Astrocyte (in vitro differentiated cells and primary cell): ENCODE measurements at regions not wholly inside any gene's neighbourhood (a gene's known extent, or its start where the extent isn't known, plus 50 kb on each side); places are given as distances from the start of the nearest gene placed in this dataset.

Experiments used
- DNase-seq: peaks from one replicate; pipeline ENCODE4 v3.0.0-alpha.2; 2010; ENCODE audit warnings: low read depth
- FAIRE-seq: peaks from 2 replicates; lab custom pipeline; 2011; peaks lifted over from hg19 to GRCh38; lab: Jason Lieb, UNC
- H2AFZ ChIP-seq: 2 replicates; pipeline ENCODE4 v1.6.0; 2012; ENCODE audit warnings: low read depth, low read length, inconsistent platforms
- H3K27ac ChIP-seq: 2 replicates; pipeline ENCODE4 v1.5.1; 2011; ENCODE audit warnings: low read depth, low read length, inconsistent platforms
- H3K27me3 ChIP-seq: 2 replicates; pipeline ENCODE4 v1.6.0; 2011; ENCODE audit warnings: low read length, inconsistent platforms; ENCODE audit not compliant: insufficient read depth
- H3K36me3 ChIP-seq: 2 replicates; pipeline ENCODE4 v1.5.1; 2011; ENCODE audit warnings: low read length, inconsistent platforms; ENCODE audit not compliant: insufficient read depth
- H3K4me1 ChIP-seq: 2 replicates; pipeline ENCODE4 v1.5.1; 2011; ENCODE audit warnings: low read length, inconsistent platforms; ENCODE audit not compliant: insufficient read depth
- H3K4me2 ChIP-seq: 2 replicates; pipeline ENCODE4 v1.6.0; 2012; ENCODE audit warnings: low read length, inconsistent platforms
- H3K4me3 ChIP-seq: 2 replicates; pipeline ENCODE4 v1.5.1; 2011; ENCODE audit warnings: low read depth, mild to moderate bottlenecking, low read length, inconsistent platforms; ENCODE audit not compliant: insufficient read depth
- H3K79me2 ChIP-seq: 2 replicates; pipeline ENCODE4 v1.6.0; 2012; ENCODE audit warnings: mild to moderate bottlenecking, low read length, inconsistent platforms; ENCODE audit not compliant: insufficient read depth
- H3K9ac ChIP-seq: 2 replicates; pipeline ENCODE4 v1.6.0; 2012; ENCODE audit warnings: mild to moderate bottlenecking, low read length, inconsistent platforms
- H3K9me3 ChIP-seq: 2 replicates; pipeline ENCODE4 v1.5.1; 2012; ENCODE audit warnings: low read depth, mild to moderate bottlenecking, low read length, inconsistent platforms; ENCODE audit not compliant: insufficient read depth
- H4K20me1 ChIP-seq: 2 replicates; pipeline ENCODE4 v1.6.0; 2012; ENCODE audit warnings: low read length, inconsistent platforms; ENCODE audit not compliant: insufficient read depth
- H3K27ac Mint-ChIP-seq: one replicate; pipeline ENCODE4 v1.8.0; 2021; ENCODE audit warnings: mild to moderate bottlenecking, mixed read lengths; ENCODE audit not compliant: unreplicated experiment
- H3K27me3 Mint-ChIP-seq: one replicate; pipeline ENCODE4 v1.8.0; 2021; ENCODE audit warnings: low read depth, mixed read lengths; ENCODE audit not compliant: unreplicated experiment
- H3K36me3 Mint-ChIP-seq: one replicate; pipeline ENCODE4 v1.8.0; 2021; ENCODE audit warnings: low read depth, mixed read lengths; ENCODE audit not compliant: unreplicated experiment
- H3K4me1 Mint-ChIP-seq: one replicate; pipeline ENCODE4 v1.8.0; 2021; ENCODE audit warnings: low read depth, mixed read lengths; ENCODE audit not compliant: unreplicated experiment
- H3K4me3 Mint-ChIP-seq: one replicate; pipeline ENCODE4 v1.8.0; 2021; ENCODE audit warnings: mild to moderate bottlenecking, moderate library complexity, mixed read lengths; ENCODE audit not compliant: unreplicated experiment
- H3K9me3 Mint-ChIP-seq: one replicate; pipeline ENCODE4 v1.8.0; 2021; ENCODE audit warnings: mild to moderate bottlenecking, mixed read lengths; ENCODE audit not compliant: unreplicated experiment
- CTCF ChIP-seq: IDR thresholded peaks from 2 replicates; pipeline ENCODE4 v1.5.1; 2011; ENCODE audit warnings: low read depth, mild to moderate bottlenecking, inconsistent platforms, low read length, moderate library complexity; ENCODE audit not compliant: insufficient read depth
- EZH2 ChIP-seq: IDR thresholded peaks from 2 replicates; pipeline ENCODE4 v1.6.1; 2012; ENCODE audit warnings: mild to moderate bottlenecking, low read length, inconsistent platforms; ENCODE audit not compliant: insufficient read depth

- H3K27ac Mint-ChIP-seq = no peak overlapping the region
- peaks cover 9% of the 10 kb centered on the region for H3K9me3 Mint-ChIP-seq
- H3K9me3 ChIP-seq = no peaks in the 10 kb centered on the region
- no peak overlapping the region for H3K4me3 Mint-ChIP-seq
- no peak overlapping the region for H3K4me2 ChIP-seq
- peaks cover 3% of the 10 kb centered on the region for H3K27me3 Mint-ChIP-seq
- H3K4me1 Mint-ChIP-seq = no peaks in the 10 kb centered on the region
- H3K79me2 ChIP-seq = no peaks in the 10 kb centered on the region
- H4K20me1 ChIP-seq = no peaks in the 10 kb centered on the region
- H3K4me1 ChIP-seq = no peaks in the 10 kb centered on the region
- no peaks in the 10 kb centered on the region for H3K27me3 ChIP-seq
- DNase-seq = no peak
- no peak overlapping the region for H3K9ac ChIP-seq
- TF ChIP-seq CTCF = no peak
- H2AFZ ChIP-seq = no peak overlapping the region
- no peak for FAIRE-seq
- H3K4me3 ChIP-seq = no peak overlapping the region
- no peak overlapping the region for H3K27ac ChIP-seq
- no peaks in the 10 kb centered on the region for H3K36me3 Mint-ChIP-seq
- H3K36me3 ChIP-seq = no peaks in the 10 kb centered on the region
These were observed 58.4 kb upstream of the MARCHF11 start for GRCh38 chr5:16238018-16238417.

GRCh38 chr5:16234598-16234997 is 55.0 kb upstream of the MARCHF11 start:
- FAIRE-seq = no peak
- H3K27ac ChIP-seq = no peak overlapping the region

GRCh38 chr5:16233730-16234129 is 54.1 kb upstream of the MARCHF11 start:
- no peak for DNase-seq
- Histone ChIP-seq H3K79me2 (no peaks in the 10 kb centered on the region), H3K9me3 (no peaks in the 10 kb centered on the region), H3K4me3 (no peak overlapping the region), H4K20me1 (no peaks in the 10 kb centered on the region), H3K4me1 (no peaks in the 10 kb centered on the region), H3K27me3 (no peaks in the 10 kb centered on the region), H3K36me3 (no peaks in the 10 kb centered on the region), H3K4me2 (no peak overlapping the region), H3K27ac (no peak overlapping the region), H2AFZ (no peak overlapping the region), H3K9ac (no peak overlapping the region)
- TF ChIP-seq CTCF (no peak), EZH2 (no peak)
- Mint-ChIP-seq H3K4me1 (no peaks in the 10 kb centered on the region), H3K27ac (no peak overlapping the region), H3K27me3 (peaks cover 6% of the 10 kb centered on the region), H3K36me3 (no peaks in the 10 kb centered on the region), H3K9me3 (peaks cover 9% of the 10 kb centered on the region), H3K4me3 (no peak overlapping the region)
- no peak for FAIRE-seq

More at GRCh38 chr5:16234598-16234997, 55.0 kb upstream of the MARCHF11 start:
- H3K36me3 ChIP-seq = no peaks in the 10 kb centered on the region
- no peaks in the 10 kb centered on the region for H3K27me3 ChIP-seq
- no peak overlapping the region for H3K4me3 ChIP-seq
- Mint-ChIP-seq H3K27me3 (peaks cover 6% of the 10 kb centered on the region), H3K36me3 (no peaks in the 10 kb centered on the region), H3K4me1 (no peaks in the 10 kb centered on the region), H3K9me3 (peaks cover 9% of the 10 kb centered on the region), H3K4me3 (no peak overlapping the region), H3K27ac (no peak overlapping the region)
- no peaks in the 10 kb centered on the region for H3K4me1 ChIP-seq
- DNase-seq = no peak
- H3K9me3 ChIP-seq = no peaks in the 10 kb centered on the region
- H3K79me2 ChIP-seq = no peaks in the 10 kb centered on the region
- no peak overlapping the region for H3K4me2 ChIP-seq
- no peak overlapping the region for H2AFZ ChIP-seq
- no peaks in the 10 kb centered on the region for H4K20me1 ChIP-seq
- no peak overlapping the region for H3K9ac ChIP-seq
- TF ChIP-seq CTCF (no peak), EZH2 (no peak)
